Effector memory CD4-positive, alpha-beta T cell (primary cell): ENCODE measurements at regions not wholly inside any gene's neighbourhood (a gene's known extent, or its start where the extent isn't known, plus 50 kb on each side); places are given as distances from the start of the nearest gene placed in this dataset.

Experiments used
- DNase-seq, 3 donors: peaks; one replicate each; pipeline ENCODE4 v3.0.0-alpha.2; 2020
- H3K27ac ChIP-seq: 2 replicates; pipeline ENCODE4 v1.7.0; 2013; ENCODE audit warnings: mild to moderate bottlenecking, low read length, moderate library complexity; ENCODE audit not compliant: insufficient read depth, poor library complexity, severe bottlenecking
- H3K27me3 ChIP-seq: replicated peaks from 2 replicates; pipeline ENCODE4 v1.7.0; 2013; ENCODE audit warnings: mild to moderate bottlenecking, low read length; ENCODE audit not compliant: insufficient read depth, control insufficient read depth, poor library complexity, severe bottlenecking
- H3K36me3 ChIP-seq: 2 replicates; pipeline ENCODE4 v1.7.0; 2013; ENCODE audit warnings: mild to moderate bottlenecking, low read length, moderate library complexity; ENCODE audit not compliant: control insufficient read depth, insufficient read depth
- H3K4me1 ChIP-seq: 2 replicates; pipeline ENCODE4 v1.7.0; 2013; ENCODE audit warnings: low read length, mild to moderate bottlenecking; ENCODE audit not compliant: control insufficient read depth, insufficient read depth, poor library complexity, severe bottlenecking
- H3K4me3 ChIP-seq: 2 replicates; pipeline ENCODE4 v1.7.0; 2013; ENCODE audit warnings: low read length, low read depth, mild to moderate bottlenecking; ENCODE audit not compliant: insufficient read depth, poor library complexity, severe bottlenecking
- H3K9me3 ChIP-seq: 2 replicates; pipeline ENCODE4 v1.7.0; 2013; ENCODE audit warnings: mild to moderate bottlenecking, low read length, moderate library complexity; ENCODE audit not compliant: control insufficient read depth

GRCh38 chr16:17949141-17949981 is 387.2 kb downstream of the NPIPA8 start:
- H3K36me3 ChIP-seq: no peaks in the 10 kb centered on the region
- no peaks in the 10 kb centered on the region for H3K9me3 ChIP-seq
- no peaks in the 10 kb centered on the region for H3K27me3 ChIP-seq
- no peaks in the 10 kb centered on the region for H3K4me1 ChIP-seq
- no peak overlapping the region for H3K4me3 ChIP-seq
- no peak overlapping the region for H3K27ac ChIP-seq
- DNase-seq: no peak

GRCh38 chr16:17947637-17948036 is 388.9 kb downstream of the NPIPA8 start:
- Histone ChIP-seq H3K4me3 (no peak overlapping the region), H3K36me3 (no peaks in the 10 kb centered on the region), H3K9me3 (no peaks in the 10 kb centered on the region), H3K27ac (no peak overlapping the region), H3K4me1 (no peaks in the 10 kb centered on the region), H3K27me3 (no peaks in the 10 kb centered on the region)
- no peak for DNase-seq

- H3K36me3 ChIP-seq: no peaks in the 10 kb centered on the region
These were observed 389.4 kb downstream of the NPIPA8 start for GRCh38 chr16:17947165-17947564.

GRCh38 chr16:17945080-17945601 is 391.4 kb downstream of the NPIPA8 start:
- DNase-seq: no peak
- no peaks in the 10 kb centered on the region for H3K4me1 ChIP-seq
- no peaks in the 10 kb centered on the region for H3K9me3 ChIP-seq
- no peaks in the 10 kb centered on the region for H3K27me3 ChIP-seq
- H3K4me3 ChIP-seq: no peak overlapping the region
- H3K27ac ChIP-seq: no peak overlapping the region
- H3K36me3 ChIP-seq: no peaks in the 10 kb centered on the region

More at GRCh38 chr16:17947165-17947564, 389.4 kb downstream of the NPIPA8 start:
- Histone ChIP-seq H3K27me3 (no peaks in the 10 kb centered on the region), H3K27ac (no peak overlapping the region), H3K4me1 (no peaks in the 10 kb centered on the region), H3K4me3 (no peak overlapping the region), H3K9me3 (no peaks in the 10 kb centered on the region)
- DNase-seq: no peak

GRCh38 chr16:17944345-17944744 is 392.2 kb downstream of the NPIPA8 start:
- H3K9me3 ChIP-seq: no peaks in the 10 kb centered on the region
- no peaks in the 10 kb centered on the region for H3K27me3 ChIP-seq
- no peak for DNase-seq
- no peaks in the 10 kb centered on the region for H3K4me1 ChIP-seq
- H3K4me3 ChIP-seq: no peak overlapping the region
- H3K27ac ChIP-seq: no peak overlapping the region
- no peaks in the 10 kb centered on the region for H3K36me3 ChIP-seq

- DNase-seq: no peak
- no peaks in the 10 kb centered on the region for H3K9me3 ChIP-seq
- H3K27me3 ChIP-seq: no peaks in the 10 kb centered on the region
- H3K4me3 ChIP-seq: no peak overlapping the region
- no peaks in the 10 kb centered on the region for H3K36me3 ChIP-seq
- H3K4me1 ChIP-seq: no peaks in the 10 kb centered on the region
- H3K27ac ChIP-seq: no peak overlapping the region
These were observed 394.5 kb downstream of the NPIPA8 start for GRCh38 chr16:17942067-17942466.

GRCh38 chr16:17940584-17941364 is 395.8 kb downstream of the NPIPA8 start:
- Histone ChIP-seq H3K4me3 (no peak overlapping the region), H3K27me3 (no peaks in the 10 kb centered on the region), H3K36me3 (no peaks in the 10 kb centered on the region), H3K4me1 (no peaks in the 10 kb centered on the region), H3K27ac (no peak overlapping the region), H3K9me3 (no peaks in the 10 kb centered on the region)
- no peak for DNase-seq

GRCh38 chr16:17939723-17940122 is 396.8 kb downstream of the NPIPA8 start:
- no peaks in the 10 kb centered on the region for H3K9me3 ChIP-seq
- H3K27ac ChIP-seq: no peak overlapping the region
- no peaks in the 10 kb centered on the region for H3K4me1 ChIP-seq
- DNase-seq: no peak
- H3K36me3 ChIP-seq: no peaks in the 10 kb centered on the region
- H3K27me3 ChIP-seq: no peaks in the 10 kb centered on the region
- no peak overlapping the region for H3K4me3 ChIP-seq

- DNase-seq: no peak
- Histone ChIP-seq H3K27me3 (no peaks in the 10 kb centered on the region), H3K4me3 (peak overlapping the region; percentile 9), H3K9me3 (no peaks in the 10 kb centered on the region), H3K4me1 (no peaks in the 10 kb centered on the region), H3K27ac (no peak overlapping the region), H3K36me3 (no peaks in the 10 kb centered on the region)
These were observed 397.4 kb downstream of the NPIPA8 start for GRCh38 chr16:17939122-17939536.

- no peaks in the 10 kb centered on the region for H3K27me3 ChIP-seq
- H3K9me3 ChIP-seq: no peaks in the 10 kb centered on the region
- H3K4me1 ChIP-seq: no peaks in the 10 kb centered on the region
- no peak for DNase-seq
- H3K4me3 ChIP-seq: no peak overlapping the region
- no peak overlapping the region for H3K27ac ChIP-seq
- no peaks in the 10 kb centered on the region for H3K36me3 ChIP-seq
These were observed 398.0 kb downstream of the NPIPA8 start for GRCh38 chr16:17938546-17938945.
